Activated CD4-positive, alpha-beta T cell treated with anti-CD3 and anti-CD28 coated beads, Interleukin-2, Interleukin-6, amounts not matched to agents 100 ng/mL and 50 ng/mL, durations not matched to agents 16 hours and 8 hours (primary cell): ENCODE measurements at regions not wholly inside any gene's neighbourhood (a gene's known extent, or its start where the extent isn't known, plus 50 kb on each side); places are given as distances from the start of the nearest gene placed in this dataset.
"Not testable (repeated sequence)": the region's sequence is repeated elsewhere in the genome, so short reads cannot be mapped to it uniquely, and the experiment has no call there.

Source experiments
- DNase-seq: peaks from one replicate; pipeline ENCODE4 v3.0.0-alpha.2; 2020

- no peak for DNase-seq
Observed at GRCh38 chr2:185891403-185891802, 152.8 kb downstream of the FSIP2 start.

DNA sequence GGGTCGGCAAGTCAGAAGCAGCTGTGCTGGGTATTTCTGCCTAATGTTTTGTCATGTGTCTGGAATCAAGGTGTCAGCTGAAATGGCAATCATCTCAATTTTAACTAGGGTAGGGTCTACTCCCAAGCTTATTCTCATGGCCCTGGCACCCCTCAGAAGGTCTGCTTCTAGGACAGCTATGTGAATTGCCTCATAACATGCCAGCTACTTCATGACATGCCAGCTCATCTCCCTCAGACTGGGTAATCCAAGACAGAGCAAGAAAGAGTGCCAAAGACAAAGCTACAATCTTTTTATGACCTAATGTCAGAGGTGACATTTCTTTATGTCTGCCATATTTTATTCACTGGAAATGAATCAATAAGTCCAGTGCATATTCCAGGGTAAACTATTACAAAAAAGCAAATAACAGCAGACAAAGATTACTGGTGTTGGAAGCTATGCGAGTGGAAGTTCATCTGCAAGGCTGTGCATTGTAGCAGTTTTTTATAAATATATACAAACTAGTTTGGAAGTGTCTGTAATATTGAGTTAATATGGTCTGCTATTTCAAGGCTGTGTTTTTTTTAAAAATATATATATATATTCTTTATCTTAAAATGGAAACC, 153.3 kb downstream of the FSIP2 start:
- DNase-seq, result no peak

DNA sequence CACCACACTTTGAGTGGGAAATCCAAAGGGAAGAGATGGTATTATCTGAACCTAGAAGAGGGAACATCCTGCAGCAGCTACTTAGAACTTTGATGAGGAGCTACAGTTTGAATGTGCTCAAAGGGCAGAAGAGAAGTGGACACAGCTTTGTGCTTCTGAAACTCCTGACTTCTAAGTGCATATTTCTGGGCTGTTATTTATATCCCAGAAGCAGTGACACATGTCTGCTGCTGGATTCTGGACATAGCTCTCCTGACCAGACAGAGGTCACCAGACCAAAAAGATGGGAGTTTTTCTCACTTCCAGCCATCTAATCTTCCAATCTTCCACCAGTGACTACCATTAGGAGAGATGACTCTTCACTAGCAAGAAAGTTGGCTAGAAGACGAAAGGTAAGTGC, 153.9 kb downstream of the FSIP2 start:
- DNase-seq, result no peak

GRCh38 chr2:185894223-185894622, 155.6 kb downstream of the FSIP2 start:
- DNase-seq, result no peak

- DNase-seq, result no peak
Observed at GRCh38 chr2:185895828-185896693, 157.5 kb downstream of the FSIP2 start.

DNA sequence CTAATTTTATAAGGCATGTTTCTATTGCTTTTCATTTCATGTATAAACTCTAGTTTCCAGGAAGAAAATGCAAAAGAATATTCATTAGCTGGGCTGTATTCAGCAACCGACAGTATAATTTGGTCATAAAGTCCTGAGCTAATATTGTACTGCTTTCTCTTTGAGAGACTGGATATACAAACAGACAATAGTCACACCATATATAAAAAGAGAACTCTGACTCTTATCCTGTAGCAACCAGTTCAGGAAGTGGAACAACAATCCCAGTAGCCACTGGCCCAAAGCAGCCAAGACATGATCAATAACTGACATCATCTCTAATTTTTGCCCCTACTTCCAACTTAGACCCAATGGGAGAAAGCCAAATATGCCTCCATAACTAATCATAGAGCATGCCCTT, 160.8 kb downstream of the FSIP2 start:
- DNase-seq, result no peak

DNA sequence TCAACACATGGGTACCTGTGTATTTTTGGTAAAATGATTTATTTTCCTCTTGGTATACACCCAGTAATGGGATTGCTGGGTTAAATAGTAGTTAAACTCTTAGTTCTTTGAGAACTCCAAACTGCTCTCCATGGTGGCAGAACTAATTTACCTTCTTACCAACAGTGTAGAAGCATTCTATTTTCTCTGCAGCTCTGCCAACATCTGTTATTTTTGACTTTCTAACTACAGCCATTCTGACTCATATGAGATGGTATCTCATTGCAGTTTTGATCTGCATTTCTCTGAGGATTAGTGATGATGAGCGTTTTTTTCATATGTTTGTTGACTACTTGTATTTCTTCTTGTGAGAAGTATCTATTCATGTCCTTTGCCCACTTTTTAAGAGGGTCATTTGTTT, 180.6 kb downstream of the FSIP2 start:
- DNase-seq, result no peak

DNA sequence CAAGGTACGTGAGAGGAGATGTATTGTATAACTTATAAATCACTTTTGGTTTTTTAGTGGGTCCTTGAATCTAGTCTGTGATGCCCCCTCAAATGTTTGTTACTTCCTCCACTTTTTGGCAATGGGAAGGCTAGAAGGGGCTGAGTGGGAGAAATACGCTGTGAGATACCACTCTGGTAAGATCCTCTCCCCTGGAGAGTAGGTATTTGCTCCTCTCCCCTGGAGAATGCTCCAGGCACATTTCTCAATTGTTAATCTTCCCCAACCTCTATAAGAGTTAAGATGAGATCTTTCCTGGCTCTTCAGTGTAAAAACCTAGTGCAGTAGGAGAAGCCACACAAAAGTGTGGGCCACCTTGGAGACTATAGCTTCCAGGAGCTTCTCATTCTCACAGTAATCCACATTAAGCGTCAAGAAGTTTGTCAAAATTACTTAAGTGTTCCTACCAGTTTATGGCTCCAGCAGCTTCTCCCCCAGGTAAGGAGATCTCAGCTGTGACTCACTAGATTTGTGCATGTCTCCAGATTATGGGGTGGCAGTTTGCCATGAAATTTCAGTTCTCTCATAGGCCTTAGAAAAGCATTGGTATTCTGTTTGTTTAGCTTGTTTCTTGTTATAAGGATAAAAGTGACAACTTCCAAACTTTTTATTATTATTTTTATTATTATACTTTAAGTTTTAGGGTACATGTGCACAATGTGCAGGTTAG, 182.6 kb downstream of the FSIP2 start:
- DNase-seq, result no peak

DNA sequence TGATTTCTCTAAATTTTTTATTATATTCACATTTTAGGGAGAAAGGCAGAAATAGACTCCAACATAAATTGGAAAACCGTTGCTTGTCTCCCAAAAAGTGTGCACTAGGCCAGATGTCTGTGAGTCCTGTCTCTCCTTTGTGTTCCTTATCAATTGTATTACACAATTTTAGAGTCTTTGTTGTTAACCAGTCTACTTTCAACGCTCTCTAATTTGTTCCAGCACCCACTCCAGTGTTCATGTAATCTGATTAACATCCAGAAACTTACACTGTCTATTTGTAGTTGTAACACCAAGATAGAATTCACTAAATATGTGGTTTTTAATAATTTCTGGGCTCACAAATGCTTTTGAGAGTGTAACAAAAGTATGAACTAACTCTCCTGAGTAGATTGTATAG, 195.6 kb downstream of the FSIP2 start:
- no peak for DNase-seq

DNA sequence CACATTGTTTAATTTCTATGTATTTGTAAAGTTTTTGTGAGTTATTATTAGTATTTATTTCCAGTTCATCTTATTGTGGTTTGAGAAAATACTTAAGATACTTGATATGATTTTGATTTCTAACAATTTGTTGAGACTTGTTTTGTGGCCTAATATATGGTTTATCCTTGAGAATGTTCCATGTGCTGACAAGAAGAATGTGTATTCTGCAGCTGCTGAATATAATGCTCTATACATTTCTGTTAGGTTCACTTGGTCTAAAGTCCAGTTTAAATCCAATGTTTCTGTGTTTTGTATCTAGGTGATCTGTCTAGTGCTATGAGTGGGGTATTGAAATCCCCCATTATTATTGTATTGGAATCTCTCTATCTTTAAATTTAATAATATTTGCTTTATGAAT, 201.3 kb downstream of the FSIP2 start:
- DNase-seq, result no peak

DNA sequence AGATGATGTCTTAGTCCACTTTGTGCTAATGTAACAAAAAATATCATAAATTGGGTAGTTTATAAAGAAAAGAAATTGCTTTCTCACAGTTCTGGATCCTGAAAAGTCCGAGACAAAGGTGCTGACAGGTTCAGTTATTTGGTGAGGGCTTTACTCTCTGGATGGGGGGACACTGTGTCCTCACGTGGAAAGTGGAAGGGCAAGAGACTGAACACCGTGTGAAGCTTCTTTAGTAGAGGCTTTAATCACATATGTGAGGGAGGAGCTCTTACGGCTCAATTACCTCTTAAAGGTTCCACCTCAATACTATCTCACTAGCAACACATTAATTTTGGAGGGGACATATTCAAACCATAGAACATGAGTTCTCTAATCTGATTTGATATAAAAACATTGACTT, 204.3 kb downstream of the FSIP2 start:
- DNase-seq, result no peak

DNA sequence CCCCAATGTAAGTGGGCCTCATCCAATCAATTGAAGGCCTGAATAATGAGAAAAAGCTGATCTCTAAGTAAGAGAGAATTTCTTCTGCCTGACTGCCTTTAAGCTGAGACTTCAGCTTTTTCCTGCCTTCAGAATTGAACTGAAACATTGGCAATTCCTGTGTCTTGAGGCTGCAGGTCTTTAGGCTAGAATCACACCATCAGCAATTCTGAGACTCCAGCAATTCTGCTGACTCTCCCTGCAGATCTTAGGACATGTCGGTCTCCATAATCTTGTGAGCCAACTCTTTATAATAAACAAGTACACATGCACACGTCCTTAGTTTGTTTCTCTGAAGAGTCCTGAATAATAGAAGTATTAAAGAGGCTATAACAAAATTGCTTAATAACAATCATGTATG, 209.1 kb downstream of the FSIP2 start:
- no peak for DNase-seq

- DNase-seq, result no peak
Observed at GRCh38 chr2:185952100-185952499, 213.5 kb downstream of the FSIP2 start.

- DNase-seq, result no peak
Observed at GRCh38 chr2:185954389-185954788, 215.8 kb downstream of the FSIP2 start.

DNA sequence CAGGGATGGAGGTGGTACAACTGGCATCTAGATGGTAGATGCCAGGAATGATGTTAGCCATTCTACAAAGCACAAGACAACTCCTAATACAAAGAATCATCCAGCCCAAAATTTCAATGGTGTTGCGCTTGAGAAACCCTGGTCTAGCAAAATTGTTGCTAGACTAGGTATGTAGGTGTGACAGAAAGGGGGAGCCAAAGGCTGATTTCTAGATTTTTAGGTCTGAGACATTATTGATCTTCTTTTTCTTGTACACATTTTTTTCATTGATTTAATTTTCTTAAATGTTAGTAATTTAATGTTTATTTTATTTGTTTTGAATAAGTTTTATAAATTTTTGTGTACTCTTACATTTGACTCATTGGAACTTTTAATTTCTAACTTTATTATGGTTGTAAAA, 216.4 kb downstream of the FSIP2 start:
- DNase-seq, result no peak

- no peak for DNase-seq
Observed at GRCh38 chr2:185967335-185967734, 228.7 kb downstream of the FSIP2 start.

DNA sequence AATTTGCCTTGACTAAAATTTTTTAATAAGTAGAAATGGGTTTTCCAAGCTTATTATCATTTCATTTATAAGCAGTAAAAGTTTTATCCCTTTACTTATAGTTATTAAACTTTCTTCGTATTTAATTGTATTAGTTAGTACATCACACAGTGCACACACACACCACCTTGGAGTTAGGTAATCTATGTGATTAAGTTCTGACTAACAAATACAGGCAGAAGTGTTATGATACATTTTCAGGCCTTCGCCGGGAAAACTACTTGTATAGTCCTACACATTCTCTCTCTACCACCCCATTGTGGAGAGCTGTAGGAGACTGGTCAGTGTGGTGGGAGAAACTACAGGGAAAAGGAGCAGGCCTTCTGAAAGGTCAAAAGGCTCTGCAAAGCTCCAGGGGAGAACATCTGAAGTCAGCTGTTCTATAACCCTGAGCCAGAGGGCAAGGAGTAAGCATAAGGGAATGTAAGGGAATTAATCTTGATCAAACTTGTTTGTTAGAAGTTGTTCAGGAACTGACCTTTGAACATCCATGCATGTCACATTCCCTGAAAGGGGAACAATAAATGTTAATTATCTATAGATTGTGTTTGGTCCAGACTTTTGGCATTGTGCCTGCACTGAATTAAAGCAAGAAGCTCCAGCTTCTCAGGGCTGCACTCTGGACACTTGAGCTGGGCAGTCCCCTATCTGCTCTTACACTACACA, 231.7 kb downstream of the FSIP2 start:
- DNase-seq, result no peak

- DNase-seq, result no peak
Observed at GRCh38 chr2:185978634-185979407, 240.2 kb downstream of the FSIP2 start.

DNA sequence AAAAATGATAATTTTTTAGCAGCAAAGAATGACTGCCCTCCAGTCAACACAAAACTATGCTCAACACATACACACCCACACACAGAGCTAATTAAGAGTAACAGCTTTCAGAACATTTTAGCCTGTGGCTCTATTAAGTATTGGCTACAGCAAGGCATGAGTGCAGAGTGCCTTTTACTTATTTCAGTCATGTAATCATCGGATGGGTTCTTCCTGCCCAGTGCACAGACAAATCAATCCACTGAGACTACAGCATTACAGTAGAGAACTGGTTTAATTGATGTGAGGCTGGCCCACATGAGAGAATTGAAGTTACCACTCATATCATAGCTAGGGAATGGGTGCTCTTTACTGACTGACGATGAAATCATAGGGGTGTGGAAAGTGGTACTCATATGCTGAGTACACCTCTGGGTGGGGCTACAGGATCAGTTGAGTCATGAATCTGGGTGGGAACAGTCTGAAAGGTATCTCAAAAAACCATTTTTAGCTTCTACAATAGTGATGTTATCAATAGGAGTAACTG, 241.0 kb downstream of the FSIP2 start:
- DNase-seq, result no peak

DNA sequence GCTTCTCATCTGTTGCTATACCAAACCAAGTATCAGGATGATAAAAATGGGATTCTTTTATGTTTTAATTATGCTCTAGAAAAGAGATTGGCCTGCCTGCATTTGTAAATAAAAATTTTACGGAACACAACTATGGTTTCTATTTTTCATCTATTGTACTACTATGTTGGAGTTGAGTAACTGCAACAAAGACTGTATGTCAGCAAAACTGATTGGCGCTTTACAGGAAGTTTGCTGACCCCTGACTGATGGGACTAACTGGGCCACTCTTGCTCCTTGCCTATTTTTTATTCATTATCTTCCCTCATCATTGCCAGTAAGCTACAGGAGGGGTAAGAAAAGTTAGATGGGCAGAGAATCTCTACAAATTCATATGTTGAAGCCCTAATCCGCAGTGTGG, 242.3 kb downstream of the FSIP2 start:
- DNase-seq, result no peak

- no peak for DNase-seq
Observed at GRCh38 chr2:185984670-185985069, 246.1 kb downstream of the FSIP2 start.

DNA sequence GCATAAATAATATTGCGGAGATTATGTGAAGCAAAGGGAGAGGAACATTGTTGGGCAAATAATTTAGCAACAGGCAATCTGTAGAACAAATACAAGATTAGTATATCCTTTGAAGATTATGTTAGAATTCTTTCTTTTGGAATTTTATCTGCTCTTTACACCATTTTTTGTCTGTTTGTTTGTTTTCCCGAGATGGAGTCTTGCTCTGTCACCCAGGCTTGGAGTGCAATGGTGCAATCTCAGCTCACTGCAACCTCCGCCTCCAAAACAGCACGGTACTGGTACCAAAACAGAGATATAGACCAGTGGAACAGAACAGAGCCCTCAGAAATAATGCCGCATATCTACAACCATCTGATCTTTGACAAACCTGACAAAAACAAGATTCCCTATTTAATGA, 250.3 kb downstream of the FSIP2 start:
- not testable (repeated sequence) for DNase-seq
